HepG2 (cell line): ENCODE measurements at regions not wholly inside any gene's neighbourhood (a gene's known extent, or its start where the extent isn't known, plus 50 kb on each side); places are given as distances from the start of the nearest gene placed in this dataset.

Experiments used
- SMARCE1 ChIP-seq: fragments of 450-650 bp; IDR thresholded peaks from 2 replicates; pipeline ENCODE4 v1.6.1; 2017; ENCODE audit warnings: borderline replicate concordance
- TF ChIP-seq, protein P1 (sequence below): sonication (generic); formaldehyde crosslinking; IDR thresholded peaks from 2 replicates; pipeline ENCODE4 v1.5.0; 2020; ENCODE audit warnings: mild to moderate bottlenecking, missing genetic modification reagents, borderline replicate concordance
- TF ChIP-seq, protein P2 (sequence below): sonication (generic); formaldehyde crosslinking; IDR thresholded peaks from 2 replicates; pipeline ENCODE4 v1.5.1; 2020; ENCODE audit warnings: missing genetic modification reagents, mild to moderate bottlenecking, borderline replicate concordance
- TF ChIP-seq, protein P3 (sequence below): sonication (generic); formaldehyde crosslinking; IDR thresholded peaks from 2 replicates; pipeline ENCODE4 v1.5.0; 2020; ENCODE audit warnings: mild to moderate bottlenecking, missing genetic modification reagents, moderate library complexity

DNA sequence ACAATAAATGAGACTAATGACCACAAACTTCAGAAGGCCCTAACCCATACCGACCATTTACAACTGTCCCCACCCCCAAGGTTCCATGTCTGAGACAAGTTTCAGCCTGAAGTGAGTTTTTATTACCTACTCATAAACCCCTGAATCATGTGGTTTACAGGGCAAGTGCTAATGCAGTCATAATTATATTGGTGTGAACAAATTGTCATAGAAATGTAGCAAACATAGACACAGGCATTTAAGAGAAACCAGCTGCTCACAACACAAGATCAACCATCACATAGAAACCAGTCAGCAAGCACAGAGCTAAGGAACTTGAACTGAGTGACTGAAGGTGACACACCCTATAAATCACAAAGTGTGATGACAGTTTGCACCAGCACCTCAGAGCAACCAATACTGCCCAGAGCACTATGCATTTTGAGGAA is 173.8 kb upstream of the MID1 start (continued):
- TF ChIP-seq, protein P1, sequence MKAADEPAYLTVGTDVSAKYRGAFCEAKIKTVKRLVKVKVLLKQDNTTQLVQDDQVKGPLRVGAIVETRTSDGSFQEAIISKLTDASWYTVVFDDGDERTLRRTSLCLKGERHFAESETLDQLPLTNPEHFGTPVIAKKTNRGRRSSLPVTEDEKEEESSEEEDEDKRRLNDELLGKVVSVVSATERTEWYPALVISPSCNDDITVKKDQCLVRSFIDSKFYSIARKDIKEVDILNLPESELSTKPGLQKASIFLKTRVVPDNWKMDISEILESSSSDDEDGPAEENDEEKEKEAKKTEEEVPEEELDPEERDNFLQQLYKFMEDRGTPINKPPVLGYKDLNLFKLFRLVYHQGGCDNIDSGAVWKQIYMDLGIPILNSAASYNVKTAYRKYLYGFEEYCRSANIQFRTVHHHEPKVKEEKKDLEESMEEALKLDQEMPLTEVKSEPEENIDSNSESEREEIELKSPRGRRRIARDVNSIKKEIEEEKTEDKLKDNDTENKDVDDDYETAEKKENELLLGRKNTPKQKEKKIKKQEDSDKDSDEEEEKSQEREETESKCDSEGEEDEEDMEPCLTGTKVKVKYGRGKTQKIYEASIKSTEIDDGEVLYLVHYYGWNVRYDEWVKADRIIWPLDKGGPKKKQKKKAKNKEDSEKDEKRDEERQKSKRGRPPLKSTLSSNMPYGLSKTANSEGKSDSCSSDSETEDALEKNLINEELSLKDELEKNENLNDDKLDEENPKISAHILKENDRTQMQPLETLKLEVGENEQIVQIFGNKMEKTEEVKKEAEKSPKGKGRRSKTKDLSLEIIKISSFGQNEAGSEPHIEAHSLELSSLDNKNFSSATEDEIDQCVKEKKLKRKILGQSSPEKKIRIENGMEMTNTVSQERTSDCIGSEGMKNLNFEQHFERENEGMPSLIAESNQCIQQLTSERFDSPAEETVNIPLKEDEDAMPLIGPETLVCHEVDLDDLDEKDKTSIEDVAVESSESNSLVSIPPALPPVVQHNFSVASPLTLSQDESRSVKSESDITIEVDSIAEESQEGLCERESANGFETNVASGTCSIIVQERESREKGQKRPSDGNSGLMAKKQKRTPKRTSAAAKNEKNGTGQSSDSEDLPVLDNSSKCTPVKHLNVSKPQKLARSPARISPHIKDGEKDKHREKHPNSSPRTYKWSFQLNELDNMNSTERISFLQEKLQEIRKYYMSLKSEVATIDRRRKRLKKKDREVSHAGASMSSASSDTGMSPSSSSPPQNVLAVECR (CRISPR knock-in tag) = no peak
- TF ChIP-seq, protein P2, sequence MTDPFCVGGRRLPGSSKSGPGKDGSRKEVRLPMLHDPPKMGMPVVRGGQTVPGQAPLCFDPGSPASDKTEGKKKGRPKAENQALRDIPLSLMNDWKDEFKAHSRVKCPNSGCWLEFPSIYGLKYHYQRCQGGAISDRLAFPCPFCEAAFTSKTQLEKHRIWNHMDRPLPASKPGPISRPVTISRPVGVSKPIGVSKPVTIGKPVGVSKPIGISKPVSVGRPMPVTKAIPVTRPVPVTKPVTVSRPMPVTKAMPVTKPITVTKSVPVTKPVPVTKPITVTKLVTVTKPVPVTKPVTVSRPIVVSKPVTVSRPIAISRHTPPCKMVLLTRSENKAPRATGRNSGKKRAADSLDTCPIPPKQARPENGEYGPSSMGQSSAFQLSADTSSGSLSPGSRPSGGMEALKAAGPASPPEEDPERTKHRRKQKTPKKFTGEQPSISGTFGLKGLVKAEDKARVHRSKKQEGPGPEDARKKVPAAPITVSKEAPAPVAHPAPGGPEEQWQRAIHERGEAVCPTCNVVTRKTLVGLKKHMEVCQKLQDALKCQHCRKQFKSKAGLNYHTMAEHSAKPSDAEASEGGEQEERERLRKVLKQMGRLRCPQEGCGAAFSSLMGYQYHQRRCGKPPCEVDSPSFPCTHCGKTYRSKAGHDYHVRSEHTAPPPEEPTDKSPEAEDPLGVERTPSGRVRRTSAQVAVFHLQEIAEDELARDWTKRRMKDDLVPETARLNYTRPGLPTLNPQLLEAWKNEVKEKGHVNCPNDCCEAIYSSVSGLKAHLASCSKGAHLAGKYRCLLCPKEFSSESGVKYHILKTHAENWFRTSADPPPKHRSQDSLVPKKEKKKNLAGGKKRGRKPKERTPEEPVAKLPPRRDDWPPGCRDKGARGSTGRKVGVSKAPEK (CRISPR knock-in tag) = no peak
- no peak for TF ChIP-seq SMARCE1
- TF ChIP-seq, protein P3, sequence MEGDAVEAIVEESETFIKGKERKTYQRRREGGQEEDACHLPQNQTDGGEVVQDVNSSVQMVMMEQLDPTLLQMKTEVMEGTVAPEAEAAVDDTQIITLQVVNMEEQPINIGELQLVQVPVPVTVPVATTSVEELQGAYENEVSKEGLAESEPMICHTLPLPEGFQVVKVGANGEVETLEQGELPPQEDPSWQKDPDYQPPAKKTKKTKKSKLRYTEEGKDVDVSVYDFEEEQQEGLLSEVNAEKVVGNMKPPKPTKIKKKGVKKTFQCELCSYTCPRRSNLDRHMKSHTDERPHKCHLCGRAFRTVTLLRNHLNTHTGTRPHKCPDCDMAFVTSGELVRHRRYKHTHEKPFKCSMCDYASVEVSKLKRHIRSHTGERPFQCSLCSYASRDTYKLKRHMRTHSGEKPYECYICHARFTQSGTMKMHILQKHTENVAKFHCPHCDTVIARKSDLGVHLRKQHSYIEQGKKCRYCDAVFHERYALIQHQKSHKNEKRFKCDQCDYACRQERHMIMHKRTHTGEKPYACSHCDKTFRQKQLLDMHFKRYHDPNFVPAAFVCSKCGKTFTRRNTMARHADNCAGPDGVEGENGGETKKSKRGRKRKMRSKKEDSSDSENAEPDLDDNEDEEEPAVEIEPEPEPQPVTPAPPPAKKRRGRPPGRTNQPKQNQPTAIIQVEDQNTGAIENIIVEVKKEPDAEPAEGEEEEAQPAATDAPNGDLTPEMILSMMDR (CRISPR knock-in tag) = no peak
